Right kidney (tissue), 1 donor: ENCODE measurements at regions not wholly inside any gene's neighbourhood (a gene's known extent, or its start where the extent isn't known, plus 50 kb on each side); places are given as distances from the start of the nearest gene placed in this dataset.
"Not testable (repeated sequence)": the region's sequence is repeated elsewhere in the genome, so short reads cannot be mapped to it uniquely, and the experiment has no call there.

Experiments used
- DNase-seq: peaks from one replicate; pipeline ENCODE4 v3.0.0-alpha.2; 2016

DNA sequence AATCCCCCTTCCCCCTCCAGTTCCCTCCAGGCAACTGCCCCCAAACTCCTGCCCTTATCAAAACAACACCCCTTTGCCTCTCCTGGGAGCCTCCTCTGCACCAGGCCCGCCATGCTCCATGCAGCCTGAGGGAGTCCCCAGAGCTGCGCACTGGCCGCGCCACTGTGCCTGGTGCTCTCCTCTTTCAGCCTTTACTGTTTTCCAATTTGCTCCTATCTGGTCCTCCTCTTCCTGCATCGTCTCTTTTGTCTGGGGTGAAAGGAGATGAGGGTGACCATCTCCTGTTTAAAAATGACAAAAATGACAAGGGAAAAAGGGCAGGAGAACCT, 165.8 kb upstream of the ADCY1 start:
- no peak for DNase-seq

DNA sequence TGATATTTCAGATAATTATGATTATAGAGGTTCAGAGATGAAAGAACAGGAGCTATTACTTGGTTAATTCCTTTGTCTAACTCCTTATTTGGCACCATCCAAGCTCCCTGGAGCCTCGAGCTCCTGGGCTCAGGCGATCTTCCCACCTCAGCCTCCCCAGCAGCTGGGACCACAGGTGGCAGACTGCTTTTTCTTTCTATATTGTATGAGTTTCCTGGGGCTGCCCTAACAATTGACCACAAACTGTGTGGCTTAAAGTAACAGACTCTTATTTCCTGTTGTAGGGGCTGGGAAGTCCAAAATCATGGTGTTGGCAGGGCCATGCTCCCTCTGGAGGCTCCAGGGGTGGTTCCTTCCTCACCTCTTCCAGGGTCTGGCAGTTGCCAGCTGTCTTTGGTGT, 163.3 kb upstream of the ADCY1 start:
- DNase-seq: no peak

DNA sequence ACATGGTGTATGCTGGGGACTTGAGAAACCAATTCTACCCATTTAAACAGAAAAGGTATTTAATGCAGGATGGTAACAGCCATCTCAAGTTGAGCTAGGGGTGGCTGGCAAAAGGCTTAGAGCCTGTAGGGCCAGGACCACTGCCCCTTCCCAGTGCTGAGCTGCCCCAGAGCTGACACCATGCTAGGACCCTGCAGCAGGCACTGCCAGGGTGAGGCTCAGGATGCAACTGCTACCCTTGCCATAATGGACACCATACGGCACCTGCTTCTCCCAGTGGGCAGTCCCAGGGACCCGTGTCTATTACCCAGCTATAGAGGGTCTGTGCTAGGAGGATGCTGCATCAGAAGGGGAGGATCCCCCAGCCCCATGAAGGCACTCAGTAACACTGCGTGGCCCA, 160.7 kb upstream of the ADCY1 start:
- no peak for DNase-seq

DNA sequence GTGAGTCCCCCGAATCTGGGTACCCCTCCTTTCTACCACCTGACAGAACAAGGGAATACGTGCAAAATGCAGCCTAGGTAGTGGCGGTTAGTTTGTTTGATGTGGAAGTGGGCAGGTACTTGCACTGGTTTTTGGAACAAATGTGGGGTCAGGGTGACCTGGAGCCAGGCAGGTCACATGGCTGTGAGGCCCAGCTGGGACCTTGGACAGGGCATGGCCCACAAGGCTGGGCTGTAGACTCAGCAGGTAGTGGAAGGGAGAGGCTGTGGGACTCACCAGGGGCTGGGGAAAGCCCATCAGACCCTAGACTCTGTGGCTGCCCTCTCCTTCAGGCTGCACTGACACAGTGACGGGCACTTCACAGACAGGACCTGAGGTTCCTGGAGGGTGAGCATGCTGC, 159.9 kb upstream of the ADCY1 start:
- no peak for DNase-seq

DNA sequence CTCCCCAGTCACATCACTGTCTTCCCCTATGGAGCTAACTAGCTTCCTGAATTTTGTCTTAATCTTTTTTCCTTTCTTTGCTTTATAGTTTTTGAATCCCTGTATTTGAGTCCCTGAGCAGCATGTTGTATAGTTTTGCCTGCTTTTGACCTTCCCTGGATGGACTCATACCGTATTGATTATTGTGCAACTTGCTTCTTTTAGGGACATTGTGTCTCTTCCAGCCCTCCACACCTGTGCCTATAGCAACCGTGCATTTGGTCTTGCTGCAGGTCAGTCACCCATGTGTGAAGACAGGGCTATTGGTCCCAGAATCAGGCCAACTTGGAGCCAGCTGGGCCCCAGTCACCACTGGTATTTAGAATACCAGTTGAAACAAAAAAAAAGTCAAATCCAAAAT, 158.9 kb upstream of the ADCY1 start:
- no peak for DNase-seq

DNA sequence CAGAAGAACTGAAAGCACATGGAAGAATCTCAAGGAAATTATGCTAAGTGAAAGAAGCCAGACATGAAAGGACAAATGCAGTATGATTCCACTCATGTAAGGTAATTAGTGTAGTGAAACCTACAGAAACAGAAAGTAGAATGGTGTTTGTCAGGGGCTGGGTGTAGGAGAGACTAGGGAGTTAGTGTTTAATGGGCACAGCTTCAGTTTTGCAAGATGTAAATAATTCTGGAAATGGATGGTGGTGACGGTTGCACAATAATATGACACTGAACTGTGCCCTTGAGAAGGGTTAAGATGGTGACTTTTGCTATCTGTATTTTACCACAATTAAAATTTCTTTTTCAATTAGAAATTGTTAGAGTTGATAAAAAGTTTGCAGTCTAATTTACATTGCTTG, 157.3 kb upstream of the ADCY1 start:
- DNase-seq: no peak

DNA sequence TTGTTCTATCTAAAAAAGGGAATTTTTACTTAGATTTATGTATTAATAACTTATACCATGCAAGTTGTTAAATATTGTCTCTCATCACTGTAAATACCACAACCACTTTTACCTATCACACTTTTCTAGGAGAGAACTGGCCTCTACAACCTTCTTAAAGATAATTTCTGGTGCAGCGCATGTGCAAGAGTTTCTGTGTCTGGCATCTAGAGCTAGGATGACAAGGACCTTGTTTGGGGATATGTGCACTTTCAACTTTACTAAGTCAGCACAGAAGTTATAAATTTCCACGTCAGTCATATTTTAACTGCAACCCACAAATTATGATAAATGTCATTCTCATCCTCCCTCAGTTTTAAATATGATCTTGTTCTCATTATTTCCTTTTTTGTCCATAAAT, 156.9 kb upstream of the ADCY1 start:
- DNase-seq: no peak

DNA sequence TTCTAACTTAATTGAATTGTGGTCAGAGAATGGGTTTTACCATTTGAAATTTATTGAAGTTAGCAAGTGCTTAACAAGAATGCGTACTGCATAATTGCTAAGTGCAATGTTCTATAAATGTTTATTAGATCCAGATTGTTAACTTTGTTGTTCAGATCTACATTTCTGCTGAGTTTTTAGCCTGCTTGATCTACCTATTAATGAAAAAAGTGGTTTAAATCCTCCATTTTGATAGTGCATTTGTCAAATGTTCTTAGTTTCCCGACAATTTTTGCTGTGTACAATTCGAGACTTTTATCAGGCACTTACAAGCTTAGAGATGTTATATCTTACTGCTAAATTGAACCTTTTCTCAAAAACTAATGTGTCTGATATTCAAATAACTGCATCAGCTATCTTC, 156.4 kb upstream of the ADCY1 start:
- no peak for DNase-seq

DNA sequence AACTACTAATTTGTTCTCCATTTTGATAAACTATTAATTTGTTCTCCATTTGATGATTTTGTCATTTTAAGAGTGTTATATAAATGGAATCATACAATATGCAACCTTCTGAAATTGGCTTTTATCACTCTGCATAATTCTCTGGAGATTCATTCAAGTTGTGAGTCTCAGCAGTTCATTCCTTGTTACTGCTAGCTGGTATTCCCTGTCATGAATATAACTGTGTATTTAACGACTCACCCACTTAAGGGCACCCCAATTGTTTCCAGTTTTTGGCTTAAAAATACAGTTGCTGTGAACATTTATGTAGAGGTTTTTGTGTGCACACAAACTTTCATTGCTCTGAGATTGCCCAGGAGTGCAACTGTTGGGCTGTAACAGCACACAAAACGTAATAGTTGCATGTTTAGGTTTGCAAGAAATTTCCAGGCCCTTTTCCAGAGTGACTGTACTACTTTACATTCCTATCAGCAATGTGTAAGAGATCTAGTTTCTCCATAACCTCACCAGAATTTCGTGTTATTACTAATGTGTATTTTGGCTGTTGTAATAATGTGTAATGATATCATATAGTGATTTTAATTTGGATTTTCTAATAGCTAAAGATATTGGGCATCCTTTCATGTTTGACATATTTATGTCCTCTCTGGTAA, 153.2 kb upstream of the ADCY1 start:
- DNase-seq: no peak

DNA sequence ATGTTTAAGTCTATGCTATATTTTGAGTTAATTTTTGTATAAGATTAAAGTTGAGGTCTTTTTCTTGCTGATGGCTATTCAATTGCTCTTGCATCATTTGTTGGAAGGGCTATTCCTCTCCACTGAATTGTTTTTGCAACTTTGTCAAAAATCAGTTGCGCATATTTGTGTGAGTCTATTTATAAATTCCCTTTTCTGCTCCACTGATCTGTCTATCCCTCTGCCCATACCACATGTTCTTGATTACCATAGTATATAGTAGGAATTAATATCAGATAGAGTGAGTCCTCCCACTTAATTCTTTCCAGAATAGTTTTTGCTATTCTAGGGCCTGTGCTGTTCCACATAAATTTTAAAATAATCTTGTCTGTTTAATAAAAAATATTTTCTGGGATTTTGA, 152.4 kb upstream of the ADCY1 start:
- DNase-seq: no peak

DNA sequence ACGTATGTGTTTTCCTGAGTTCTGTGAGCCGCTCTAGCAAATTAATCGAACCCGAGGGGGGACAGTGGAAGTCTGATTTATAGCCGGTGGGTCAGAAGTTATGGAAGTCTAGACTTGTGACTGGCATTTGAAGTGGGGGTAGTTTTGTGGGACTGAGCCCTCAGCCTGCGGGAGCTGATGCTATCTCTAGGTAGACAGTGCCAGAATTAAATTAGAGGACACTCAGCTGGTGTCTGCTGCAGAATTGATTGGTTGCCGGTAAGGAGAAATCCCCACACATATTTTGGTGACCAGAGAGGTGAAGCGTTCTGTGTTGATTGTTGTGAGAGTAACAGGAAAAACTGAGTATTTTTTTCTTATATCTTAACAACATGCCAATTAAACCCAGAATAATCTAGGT, 143.8 kb upstream of the ADCY1 start:
- no peak for DNase-seq

DNA sequence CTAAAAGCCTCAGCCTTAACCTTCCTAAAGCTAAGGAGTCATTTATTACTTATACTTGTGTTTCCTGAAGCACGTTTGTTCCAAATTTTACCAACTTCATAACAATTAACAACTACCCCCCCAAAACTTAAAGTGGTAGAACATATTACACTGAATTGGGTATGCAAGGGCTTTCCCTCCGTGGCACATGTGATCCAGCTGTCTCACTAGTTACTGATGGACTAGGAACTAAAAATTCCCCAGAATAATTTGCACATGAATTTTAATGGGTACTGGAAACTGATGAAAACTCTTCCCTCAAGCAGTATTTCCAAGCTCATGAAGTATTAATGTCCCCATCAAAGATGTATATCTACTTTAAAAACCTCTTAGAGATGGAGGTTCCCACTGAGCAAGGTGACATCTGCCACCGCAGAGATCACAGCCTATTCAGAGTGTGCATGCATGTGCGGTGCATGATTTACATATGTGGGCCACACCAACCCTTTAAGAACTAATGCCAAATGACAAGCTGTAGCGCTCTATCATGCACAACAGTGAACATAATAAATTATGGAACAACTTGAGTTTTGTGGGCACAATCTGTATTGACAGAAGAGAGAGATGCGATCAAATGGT, 139.9 kb upstream of the ADCY1 start:
- no peak for DNase-seq

DNA sequence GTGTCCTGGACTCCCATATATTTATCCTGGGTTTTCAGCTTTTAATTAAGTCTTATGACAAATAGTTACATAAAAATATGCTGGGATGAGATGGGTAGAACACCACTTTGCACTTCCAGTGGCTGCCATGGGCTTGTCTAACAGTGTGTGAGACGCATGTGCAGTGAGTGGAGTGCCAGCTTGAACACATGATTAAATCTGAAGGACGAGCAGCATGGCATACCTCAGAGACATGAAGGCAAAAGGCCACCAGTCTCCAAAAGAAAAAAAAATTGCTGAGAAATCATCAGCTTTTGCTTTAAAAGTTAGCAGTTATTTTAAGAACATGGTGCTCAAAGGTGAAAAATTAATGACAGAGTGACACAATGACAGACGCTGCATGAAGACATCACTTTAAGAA, 139.0 kb upstream of the ADCY1 start:
- no peak for DNase-seq

DNA sequence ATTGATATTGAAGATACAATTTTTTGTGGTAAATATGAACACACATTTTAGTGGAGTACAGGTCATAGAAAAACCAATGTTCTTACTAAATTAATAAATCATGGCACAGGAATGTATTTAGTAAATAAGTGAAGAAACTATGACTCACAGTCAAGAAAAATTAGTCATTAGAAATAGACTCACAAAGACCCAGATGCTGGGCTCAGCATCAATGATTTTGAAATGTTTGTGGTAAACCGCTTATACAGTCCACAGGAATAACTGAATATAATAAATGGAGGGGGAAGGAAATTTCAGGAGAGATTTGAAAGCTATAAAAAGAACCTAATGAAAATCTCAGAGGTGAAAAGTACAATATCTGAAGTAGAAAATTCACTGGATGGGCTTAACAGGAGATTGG, 138.3 kb upstream of the ADCY1 start:
- no peak for DNase-seq

DNA sequence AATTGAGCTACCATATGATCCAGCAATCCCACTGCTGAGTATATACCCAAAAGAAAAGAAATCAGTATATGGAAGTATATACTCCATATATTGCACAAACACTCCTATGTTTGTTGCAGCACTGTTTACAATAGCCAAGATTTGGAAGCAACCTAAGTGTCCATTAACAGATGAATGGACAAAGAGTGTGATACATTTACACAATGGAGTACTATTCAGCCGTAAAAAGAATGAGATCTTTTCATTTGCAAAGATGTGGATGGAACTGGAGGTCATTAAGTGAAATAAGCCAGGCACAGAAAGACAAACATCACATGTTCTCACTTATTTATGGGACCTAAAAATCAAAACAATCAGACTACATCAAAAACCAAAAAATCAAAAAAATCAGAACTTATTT, 133.4 kb upstream of the ADCY1 start:
- not testable (repeated sequence) for DNase-seq

DNA sequence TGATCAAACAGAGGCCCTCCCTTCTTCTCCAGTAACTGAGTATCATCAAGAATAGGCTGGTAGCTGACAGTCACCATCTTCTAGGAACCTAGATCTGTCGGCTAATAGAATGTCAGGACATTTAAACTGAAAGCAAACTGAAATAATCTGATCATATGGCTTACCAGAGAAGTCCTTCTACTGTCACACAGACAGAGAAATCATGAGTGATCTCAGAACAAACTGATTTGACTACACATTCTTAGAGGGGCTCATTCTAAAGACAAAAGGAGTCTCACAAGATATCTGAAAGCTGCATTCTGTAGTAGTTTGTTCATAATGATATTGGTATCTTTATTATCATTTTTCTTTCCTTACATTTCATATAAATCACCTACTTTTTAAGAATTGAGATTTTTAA, 130.9 kb upstream of the ADCY1 start:
- no peak for DNase-seq

DNA sequence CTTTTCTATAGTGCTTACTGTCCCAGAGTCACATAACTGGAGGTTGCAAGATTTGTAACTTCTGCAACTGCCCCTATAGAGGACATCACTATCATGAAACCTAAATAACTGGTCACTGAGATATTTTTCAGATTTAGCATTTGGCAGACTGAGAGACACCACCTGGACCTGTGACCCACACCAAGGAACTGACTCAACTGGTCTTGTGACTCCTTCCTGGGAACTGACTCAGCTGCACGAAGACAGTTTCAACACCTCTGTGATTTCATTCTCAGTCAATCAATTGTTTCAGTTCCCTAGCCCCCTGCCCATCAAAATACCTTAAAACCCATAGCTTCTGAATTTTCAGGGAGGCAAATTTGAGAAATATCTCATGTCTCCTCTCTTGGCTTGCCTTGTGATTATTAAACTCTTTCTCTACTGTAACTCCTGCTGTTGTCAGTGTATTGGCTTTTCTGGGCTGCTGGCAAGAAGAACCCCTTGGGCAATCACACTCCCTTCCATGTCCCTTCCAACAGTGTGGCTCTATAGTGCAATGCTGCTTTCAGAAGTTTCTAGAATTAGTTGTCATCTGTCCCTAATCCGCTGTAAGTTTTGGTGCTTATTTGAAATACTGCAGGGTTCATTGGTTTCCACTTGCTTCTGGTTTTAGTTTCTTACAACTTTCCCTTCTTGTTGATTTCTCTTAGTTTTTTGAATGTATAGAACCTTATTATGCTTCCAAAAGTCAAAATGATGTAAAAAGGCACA, 127.8 kb upstream of the ADCY1 start:
- DNase-seq: no peak

DNA sequence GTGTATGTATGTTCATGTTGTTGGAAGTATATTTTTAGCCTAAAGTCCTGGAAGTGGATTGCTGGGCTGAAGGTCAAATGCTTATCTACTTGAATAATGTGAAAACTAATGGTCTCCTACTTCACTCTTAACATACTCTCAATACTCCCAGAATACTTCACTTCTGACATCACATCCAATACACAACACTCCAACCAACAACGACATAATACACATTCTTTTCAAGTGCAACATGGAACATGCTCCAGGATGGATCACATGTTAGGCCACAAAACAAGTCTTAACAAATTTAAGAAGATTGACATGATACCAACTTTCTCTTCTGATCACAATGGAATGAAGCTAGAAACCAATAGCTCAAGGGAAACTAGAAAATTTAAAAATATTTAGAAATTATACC, 126.9 kb upstream of the ADCY1 start:
- DNase-seq: no peak

DNA sequence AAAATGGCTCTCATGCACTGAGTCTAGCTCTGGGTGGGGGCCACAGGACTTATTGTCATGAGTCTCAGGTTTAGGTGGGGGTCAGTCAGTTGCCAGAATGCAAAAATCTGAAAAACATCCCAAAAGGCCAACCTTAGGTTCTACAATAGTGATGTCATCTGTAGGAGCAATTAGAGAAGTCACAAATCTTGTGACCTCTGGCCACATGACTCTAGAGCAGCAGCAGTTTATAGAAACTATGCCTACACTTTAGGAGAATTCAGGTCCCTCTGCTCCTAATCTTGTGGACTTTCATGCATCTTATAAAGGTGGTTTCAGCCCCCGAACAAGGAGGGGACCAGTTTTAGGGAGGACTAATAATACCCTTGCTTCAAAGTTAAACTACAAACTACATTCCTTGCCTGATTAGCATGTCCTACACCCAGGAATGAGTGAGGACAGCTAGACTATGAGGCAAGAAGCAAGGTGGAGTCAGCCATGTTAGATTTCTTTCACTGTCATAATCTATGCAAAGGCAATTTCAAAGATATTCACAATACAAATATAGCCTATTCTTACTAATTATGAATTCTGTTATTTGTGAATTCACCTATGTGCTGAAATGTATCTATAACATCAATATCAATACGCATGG, 123.5 kb upstream of the ADCY1 start:
- no peak for DNase-seq

DNA sequence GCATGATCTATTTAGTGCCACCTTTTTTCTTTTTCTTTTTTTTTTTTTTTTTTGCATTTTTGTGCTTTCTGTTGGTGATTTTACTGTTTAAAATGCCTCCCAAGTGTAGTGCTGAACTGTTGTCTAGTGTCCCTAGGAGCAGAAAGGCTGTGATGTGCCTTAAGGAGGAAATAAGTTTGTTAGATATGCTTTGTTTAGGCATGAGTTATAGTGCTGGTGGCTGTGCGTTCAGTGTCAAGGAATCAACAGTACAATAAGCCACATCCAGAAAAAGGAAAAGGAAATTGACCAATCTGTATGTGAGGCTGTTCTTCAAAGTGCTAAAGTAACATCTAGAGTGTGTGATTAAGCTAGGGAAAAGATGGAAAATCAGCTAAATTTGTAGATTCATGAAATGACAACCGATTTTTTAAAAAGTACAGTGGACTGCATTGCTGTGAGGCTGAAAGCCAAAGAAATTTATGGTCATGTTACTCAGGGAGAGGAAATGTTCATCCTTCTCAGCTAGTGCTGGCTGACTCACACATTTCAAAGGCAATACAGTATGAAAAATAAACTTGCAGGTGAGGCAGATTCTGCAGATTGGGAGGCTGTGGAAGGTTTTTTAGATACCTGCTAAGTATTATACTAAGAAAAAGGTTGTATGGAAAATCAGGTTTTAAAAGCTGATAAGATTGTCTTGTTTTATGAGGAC, 122.7 kb upstream of the ADCY1 start:
- DNase-seq: no peak

DNA sequence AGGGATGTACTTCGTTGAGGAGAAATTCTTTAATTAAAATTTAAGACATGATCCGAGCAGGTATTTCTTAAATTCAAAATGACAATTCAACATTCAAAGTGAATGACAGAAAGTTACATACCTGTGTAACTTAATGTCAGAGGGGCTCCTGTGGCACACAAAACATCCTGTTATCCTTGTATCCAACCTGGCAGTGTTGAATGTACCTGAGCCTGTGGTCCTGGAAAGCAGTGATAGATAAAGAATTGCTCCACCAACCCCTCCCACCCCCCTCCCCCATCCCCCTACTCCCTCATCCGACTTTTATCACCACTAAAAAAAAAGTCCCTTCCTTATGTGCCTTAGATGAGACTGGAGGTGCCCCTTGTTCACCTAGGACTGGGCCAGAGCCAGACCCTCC, 119.4 kb upstream of the ADCY1 start:
- DNase-seq: no peak

DNA sequence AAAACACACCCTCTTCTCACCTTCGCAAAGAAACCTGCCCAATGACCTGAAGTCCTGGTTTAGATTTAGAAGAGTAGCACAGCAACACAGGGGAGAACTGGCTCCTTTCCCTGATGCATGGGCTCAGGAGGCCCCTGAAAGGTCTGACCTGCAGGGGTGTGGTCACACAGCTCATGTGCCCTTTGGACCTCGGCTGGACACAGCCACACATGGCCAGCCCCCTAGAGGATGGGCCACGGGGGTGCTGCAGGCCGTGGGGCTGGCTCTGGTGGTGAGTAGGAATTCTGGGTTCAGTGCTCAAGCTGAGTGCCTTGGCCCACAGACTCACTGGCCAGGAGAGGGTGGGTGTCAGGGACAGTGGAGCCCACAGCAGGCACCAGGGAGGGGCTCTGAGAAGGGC, 118.5 kb upstream of the ADCY1 start:
- DNase-seq: no peak

DNA sequence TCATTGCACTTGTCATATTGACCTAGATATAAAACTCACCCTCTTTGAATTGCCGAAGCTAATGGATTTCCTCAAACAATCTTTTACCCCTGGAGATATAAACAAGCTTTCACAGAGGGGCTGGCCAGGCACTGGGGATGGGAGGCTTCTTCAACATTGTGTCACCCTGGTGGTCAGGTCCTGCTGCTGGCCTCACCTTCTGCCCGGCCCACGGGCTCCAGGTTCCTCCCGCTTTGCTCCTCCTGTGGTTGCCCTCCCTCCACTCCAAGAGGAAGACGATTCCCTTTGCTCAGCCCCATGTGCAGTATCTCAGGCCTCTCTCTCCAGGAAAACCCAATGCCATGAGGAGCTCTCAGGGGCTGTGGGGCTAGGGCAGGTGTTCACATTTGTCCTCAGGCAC, 118.1 kb upstream of the ADCY1 start:
- no peak for DNase-seq
